ENCODE measurements at regions not wholly inside any gene's neighbourhood (a gene's known extent, or its start where the extent isn't known, plus 50 kb on each side); places are given as distances from the start of the nearest gene placed in this dataset.
"Not testable (repeated sequence)": the region's sequence is repeated elsewhere in the genome, so short reads cannot be mapped to it uniquely, and the experiment has no call there.

DNA sequence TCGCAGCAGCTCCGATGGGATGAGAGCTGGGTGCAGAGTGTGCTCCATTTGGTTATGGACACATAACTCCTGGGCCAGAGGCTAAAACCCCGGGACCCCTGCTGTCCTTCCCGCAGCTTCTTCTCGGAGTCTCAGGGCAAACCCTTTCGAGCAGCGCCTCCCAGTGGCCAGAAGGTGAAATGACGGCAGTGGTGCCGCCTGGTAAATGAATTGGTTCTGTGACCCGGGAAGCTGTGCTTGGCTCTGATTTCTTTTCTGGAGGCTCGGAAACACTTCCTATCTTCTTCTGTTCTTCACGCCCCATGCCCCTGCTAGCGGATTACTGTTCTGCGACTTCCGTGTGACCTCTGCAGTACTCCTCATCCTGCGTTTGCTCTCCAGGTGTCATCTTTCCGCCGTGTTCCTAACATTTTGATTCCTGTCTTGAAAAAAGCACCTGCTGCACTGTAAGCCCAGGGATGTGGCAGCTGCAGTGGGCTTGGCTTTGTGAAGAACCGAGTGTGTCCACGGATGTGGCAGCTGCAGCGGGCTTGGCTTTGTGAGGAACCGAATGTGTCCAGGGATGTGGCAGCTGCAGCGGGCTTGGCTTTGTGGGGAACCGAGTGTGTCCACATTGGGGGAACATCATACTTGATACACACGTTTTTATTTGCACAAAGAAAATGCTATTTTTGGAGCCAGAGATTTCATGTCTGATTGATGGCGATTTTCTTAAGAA is 118.0 kb upstream of the ALDH3B2 start:
- TF ChIP-seq BHLHE40 (IDR thresholded peaks at IDR 0.05; ENCODE audit: borderline replicate concordance); ELF4 (IDR thresholded peaks at IDR 0.05); FOXA1 (IDR thresholded peaks at IDR 0.05); SUZ12 (IDR thresholded peaks at IDR 0.05); FOXK2 (IDR thresholded peaks at IDR 0.05); NFRKB (IDR thresholded peaks at IDR 0.05); TARDBP (IDR thresholded peaks at IDR 0.05); FOXM1 (IDR thresholded peaks at IDR 0.05; ENCODE audit: borderline replicate concordance); SP1 (IDR thresholded peaks at IDR 0.05); HDGF (IDR thresholded peaks at IDR 0.05; ENCODE audit: borderline replicate concordance); L3MBTL2 (conservative IDR thresholded peaks at IDR 0.05): not testable (repeated sequence)
- TF ChIP-seq, protein P1, sequence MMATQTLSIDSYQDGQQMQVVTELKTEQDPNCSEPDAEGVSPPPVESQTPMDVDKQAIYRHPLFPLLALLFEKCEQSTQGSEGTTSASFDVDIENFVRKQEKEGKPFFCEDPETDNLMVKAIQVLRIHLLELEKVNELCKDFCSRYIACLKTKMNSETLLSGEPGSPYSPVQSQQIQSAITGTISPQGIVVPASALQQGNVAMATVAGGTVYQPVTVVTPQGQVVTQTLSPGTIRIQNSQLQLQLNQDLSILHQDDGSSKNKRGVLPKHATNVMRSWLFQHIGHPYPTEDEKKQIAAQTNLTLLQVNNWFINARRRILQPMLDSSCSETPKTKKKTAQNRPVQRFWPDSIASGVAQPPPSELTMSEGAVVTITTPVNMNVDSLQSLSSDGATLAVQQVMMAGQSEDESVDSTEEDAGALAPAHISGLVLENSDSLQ (IDR thresholded peaks at IDR 0.05), result not testable (repeated sequence)

Measured in HEK293T (cell line).